ENCODE measurements at regions not wholly inside any gene's neighbourhood (a gene's known extent, or its start where the extent isn't known, plus 50 kb on each side); places are given as distances from the start of the nearest gene placed in this dataset.
A peak's percentile ranks its signal among the peaks of the same experiment; 100 is the strongest.
"Not testable (repeated sequence)": the region's sequence is repeated elsewhere in the genome, so short reads cannot be mapped to it uniquely, and the experiment has no call there.

DNA sequence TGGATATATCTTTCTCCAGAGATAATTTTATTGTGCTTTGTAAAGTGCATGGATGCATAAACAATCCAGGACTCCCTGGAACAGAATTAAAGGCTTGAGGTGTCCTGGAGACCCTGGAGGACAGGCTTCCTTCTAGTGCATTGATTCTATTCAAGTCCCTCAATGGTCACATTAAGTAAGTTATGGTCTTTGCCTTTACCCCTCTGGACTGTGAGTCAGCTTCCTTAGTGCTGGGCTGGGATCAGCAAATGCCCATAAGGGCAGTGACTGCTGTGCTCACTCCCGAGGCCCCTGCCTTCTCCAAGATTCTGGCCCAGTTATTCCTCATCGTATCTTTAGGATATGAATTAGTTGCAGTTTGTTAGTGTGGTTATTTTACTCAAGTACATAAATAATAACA lies 178.7 kb upstream of the PRSS58 start:
- no peak for DNase-seq

DNA sequence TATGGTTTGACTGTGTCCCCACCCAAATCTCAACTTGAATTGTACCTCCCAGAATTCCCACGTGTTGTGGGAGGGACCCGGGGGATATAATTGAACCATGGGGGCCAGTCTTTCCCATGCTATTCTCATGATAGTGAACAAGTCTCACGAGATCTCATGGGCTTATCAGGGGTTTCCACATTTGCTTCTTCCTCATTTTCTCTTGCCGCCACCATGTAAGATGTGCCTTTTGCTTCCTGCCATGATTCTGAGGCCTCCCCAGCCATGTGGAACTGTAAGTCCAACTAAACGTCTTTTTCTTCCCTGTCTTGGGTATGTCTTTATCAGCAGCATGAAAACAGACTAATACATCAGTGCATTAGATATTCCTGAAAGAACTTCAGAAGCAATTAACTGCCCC lies 177.7 kb upstream of the PRSS58 start:
- DNase-seq: not testable (repeated sequence)

DNA sequence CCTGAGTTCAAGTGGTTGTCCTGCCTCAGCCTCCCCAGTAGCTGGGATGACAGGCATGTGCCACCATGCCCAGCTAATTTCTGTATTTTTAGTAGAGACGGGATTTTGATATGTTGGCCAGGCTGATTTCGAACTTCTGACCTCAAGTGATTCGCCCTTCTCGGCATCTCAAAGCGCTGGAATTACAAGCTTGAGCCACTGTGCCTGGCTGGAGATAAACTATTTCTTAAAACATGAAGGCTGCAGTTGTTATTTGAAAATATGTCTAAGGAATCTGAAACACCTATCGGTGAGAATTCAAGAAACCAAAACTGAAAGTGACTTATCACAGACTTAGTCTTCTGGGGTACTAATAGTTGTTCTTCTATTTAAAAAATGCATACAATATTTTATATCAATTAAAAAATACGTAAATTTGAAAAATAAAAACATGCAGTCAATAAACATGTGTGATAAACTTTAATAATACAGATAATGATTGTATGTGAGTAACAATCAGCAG lies 176.9 kb upstream of the PRSS58 start:
- DNase-seq: no peak

DNA sequence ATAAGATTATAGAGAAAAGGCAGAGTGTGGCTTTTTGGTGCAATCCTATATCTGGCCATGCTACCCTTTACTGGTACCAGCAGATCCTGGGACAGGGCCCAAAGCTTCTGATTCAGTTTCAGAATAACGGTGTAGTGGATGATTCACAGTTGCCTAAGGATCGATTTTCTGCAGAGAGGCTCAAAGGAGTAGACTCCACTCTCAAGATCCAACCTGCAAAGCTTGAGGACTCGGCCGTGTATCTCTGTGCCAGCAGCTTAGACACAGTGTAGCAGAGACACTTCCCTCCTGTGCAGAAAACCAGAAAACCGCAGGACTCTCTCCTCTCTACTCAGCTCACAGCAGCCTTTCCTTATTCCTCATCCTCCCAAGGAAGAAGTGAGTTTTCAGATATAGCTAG lies 176.3 kb upstream of the PRSS58 start:
- DNase-seq: not testable (repeated sequence)

DNA sequence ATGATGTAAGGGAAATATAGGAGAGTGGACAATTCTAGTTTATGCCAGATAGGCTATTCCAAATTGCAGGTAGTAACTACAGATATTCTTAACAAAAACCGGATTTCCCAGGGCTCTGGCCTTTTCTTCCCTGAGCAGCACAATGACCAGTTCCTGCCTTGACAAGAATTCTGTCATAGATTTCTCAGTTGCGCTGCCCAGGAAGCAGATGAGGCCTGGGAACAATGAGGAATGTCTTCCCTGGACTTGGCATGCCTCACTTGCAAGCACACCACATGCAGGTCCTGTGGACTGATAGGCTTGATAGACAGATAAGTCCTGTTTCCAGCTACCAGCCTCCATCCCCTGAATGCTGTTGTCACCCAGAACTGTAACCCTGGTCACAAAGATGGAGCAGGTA lies 174.5 kb upstream of the PRSS58 start:
- no peak for DNase-seq

DNA sequence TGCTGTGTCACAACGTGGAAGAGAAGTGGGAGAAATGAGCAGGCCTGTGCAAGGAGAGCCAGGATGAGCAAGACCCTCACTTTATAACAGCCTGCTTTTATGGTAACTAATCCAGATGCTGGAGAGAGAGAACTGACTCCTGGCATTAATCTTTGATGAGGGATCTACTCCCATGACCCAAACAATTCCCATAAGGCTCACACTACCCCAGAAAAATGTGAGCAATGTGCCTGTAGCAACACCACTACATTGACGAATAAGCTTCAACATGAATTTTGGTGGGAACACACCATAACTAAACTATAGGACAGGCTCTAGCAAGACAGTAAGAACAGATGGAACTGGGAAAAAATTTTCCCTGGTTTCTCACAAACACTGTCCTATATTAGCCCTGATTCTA lies 173.6 kb upstream of the PRSS58 start:
- no peak for DNase-seq

DNA sequence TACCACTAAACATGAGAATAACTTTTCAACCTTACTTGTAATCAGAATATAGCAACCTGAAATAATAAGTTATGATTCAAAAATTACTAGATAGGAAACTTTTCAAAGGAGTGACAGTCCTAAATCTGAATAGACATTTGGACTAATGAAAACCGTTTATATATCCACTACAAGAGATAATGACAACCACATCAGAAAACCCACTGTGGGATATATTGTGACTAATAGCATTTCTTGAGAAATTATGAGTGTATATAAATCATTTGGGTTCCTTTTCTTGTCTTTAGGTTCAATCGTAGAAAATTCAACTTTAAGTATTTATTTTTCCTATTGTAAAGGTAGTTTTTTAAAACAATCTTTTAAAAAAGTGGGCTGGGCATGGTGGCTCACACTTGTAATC lies 170.2 kb upstream of the PRSS58 start:
- DNase-seq: no peak

DNA sequence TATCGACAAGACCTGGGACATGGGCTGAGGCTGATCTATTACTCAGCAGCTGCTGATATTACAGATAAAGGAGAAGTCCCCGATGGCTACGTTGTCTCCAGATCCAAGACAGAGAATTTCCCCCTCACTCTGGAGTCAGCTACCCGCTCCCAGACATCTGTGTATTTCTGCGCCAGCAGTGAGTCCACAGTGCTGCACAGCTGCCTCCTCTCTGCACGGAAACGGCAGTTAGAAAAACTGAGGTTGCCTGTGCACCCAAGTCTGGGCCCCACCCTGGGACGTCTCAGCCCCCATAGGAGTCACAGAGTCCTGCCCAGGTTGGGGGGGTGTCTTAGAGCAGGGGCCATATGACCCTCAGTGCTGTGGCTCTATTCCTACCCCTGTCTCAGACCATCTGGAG lies 167.4 kb upstream of the PRSS58 start:
- DNase-seq: no peak

DNA sequence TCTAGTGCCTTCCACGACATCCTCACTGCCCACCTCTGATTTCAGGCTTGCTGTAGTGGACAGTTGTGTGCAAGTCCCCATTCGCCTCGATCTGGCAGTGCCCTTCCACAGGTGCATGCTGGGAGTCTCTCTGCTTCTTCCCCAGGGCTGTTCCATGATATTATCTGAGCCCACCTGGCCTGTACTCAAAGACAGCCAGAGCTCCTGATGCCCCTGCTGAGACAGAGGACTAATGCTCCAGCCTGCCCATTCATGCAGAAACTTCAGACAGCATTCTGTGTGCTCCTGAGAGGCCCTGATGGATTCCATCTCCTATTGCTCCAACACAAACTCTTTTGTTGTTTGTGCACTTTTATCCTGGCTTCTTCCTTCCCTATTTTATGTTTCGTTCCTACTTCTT lies 164.8 kb upstream of the PRSS58 start:
- no peak for DNase-seq

DNA sequence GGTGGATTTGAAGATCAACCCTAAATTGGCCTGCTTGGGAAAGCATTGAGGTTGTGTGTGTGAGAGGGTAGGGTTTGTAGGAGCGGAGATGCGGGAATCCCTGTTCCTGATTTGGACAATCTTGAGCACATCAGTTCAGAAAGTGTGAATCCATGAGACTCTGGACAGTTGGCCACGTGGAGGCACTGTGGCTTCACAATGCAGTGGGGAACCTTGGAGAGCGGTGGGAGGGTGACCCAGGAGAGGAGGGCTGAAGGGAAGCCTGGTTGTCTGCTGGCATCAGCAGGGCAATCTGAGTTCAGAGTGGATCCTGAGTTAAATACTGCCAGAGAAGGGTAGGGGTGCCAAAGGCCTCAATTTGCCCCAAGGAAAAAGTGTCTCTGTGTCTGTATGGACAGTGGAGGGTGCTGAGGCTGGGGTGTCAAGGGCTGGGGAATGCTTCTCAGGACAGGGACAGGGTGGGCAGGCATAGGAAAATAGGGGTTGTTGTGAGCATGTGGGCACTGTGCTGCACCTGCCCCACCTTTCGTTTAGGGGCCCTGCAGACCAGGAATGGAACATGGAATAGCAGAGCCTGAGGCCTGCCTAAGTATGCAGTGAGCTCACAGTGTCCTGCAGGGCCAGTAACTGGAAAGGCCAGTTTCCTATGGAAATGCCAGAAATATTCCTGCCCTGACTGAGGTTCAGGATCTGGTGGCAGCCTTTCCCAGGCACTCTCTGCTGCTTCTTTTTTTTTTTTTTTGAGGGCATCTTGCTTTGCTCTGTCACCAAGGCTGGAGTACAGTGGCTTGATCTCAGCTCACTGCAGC lies 162.9 kb upstream of the PRSS58 start:
- DNase-seq: no peak

DNA sequence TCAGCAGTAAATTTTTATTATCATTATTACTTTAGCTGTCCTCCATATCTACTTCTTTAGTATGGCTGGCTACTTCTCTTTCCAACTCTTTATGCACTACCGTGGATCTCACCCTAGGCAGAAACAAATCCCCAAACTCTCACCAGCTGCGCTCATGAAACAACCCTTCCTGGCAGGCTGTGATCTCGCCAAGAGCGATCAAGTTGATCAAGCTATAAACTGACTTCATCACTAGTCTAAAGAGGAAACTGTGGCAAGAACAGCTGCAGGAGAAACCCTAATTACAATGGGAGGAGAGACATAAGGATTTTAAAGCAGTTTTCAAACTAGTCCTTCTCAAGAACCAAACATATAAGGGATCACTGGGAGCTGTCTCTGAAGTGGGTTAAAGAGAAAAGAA lies 160.5 kb upstream of the PRSS58 start:
- DNase-seq: no peak

DNA sequence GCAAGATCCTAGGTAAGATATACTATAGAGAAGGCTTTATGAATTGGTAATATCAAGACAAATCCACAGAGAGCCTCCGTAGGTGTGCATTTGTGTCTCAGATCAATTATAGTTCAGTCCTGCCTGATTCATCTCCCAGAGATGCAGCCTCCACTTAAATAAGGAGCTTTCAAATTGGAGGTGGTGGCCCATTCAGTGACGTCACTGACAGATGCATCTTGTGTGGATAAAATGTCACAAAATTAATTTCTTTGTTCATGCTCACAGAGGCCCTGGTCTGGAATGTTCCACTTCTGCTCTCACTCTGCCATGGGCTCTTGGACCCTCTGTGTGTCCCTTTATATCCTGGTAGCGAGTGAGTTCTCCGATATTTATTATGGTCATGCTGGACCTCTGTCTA lies 157.1 kb upstream of the PRSS58 start:
- no peak for DNase-seq

DNA sequence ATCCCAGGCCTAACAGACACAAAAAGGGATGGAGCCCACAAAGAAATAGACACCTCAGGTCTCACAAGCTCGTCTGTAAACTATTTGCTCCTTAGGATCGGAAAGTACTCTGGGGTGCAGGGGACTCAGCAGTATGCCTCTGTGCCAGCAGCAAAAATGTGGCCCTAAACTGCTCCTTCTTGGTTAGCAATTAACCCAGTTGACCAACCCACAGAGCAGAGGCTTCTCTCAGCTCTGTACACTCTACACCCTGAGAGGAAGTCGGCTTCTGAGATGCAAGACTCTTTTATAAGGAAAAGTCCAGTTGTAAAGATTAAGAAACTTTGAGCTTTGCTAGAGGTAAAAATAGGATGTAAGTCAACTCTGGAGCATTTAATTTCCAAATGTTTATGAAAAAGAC lies 156.3 kb upstream of the PRSS58 start:
- DNase-seq: no peak

DNA sequence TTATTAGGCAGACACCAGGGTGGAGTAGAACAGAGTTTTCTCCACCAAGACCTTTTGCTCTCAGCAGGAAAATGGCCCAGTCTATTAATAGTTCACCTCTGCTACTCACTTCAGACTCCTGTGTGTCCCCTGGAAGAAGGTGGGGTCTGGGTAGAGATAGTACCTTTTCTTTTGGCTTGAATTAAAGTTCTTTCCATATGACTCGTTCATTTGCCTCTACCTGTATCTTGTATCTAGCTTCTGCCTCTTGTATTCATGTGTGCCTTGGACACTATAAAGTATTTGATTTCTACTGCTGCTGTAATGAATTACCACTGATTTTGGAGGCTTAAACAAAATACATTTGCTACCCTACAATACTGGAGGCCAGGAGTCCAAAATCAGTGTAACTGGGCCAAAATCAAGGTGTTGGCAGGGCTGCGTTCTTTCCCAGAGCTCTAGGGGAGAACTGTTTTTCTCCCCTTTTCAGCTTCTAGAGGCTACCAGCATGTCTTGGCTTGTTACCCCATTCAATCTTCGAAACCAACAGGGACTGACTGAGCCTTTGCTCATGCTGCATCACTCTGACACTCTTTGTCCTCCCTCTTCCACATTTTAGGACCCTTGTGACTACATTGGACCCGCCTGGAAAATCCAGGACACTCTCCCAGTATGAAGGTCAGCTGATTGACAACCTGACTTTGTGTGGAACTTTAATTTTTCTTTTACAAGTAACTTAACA lies 155.6 kb upstream of the PRSS58 start:
- DNase-seq: no peak

DNA sequence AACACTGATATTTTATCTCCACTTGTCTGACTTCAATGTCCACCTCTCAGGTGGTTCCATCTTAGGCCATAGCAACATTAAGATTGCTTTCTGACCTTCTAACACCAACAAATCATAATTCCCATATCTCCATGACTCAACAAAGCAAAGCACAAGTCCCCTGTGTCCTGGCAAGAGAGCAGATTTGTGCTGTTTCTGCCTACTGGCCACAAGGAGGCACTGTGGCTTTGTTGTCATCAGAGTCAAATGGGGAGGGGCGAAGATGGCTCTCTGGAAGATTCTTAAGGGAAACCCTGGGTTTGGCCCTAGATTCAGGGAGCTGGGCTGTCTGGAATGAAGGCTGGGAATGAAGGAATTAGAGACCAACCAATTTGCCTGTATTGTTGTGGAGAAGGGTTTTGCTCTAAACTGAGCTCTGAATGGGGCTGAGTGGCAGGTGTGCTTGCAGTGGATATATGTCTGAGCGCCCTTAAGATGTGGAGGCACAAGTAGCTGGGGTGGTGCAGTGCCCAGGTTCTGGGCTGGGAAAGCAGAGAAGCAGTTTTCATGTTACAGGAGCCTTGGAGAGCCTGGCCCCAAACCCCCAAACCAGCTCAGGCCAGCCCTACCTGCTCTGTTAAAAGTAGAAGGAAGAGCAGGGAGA lies 154.8 kb upstream of the PRSS58 start:
- DNase-seq: peak; percentile 38 to 56

DNA sequence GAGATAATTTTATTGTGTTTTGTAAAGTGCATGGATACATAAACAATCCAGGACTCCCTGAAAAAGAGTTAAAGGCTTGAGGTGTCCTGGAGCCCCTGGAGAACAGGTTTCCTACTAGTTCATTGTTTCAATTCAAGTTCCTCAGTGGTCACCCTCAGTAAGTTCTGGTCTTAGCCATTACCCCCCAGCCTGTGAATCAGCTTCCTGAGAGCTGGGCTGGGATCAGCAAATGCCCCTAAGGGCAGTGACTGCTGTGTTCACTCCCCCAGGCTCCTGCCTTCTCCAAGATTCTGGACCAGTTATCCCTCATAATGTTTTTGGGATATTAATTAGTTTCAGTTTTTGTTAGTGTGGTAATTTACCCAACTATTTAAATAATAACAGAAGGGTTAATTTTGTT lies 151.6 kb upstream of the PRSS58 start:
- no peak for DNase-seq

DNA sequence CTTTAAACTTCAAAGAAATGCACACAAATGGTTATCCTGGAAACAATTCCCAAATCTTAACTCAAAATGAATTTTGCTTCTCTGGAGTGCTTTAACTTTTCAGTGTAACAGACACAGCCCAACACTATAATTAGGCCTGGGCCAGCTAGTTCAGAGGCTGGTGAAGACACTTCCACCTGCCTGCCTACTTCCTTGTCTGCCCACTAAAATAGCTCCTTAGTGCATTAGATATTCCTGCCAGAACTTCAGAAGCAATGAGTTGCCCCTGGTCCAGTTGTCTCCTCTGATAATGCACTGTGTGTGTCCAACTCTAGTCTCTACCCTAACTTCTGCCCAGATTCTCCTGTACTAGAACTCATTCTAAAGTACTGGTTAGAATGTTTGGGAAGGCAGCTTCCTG lies 150.9 kb upstream of the PRSS58 start:
- no peak for DNase-seq

DNA sequence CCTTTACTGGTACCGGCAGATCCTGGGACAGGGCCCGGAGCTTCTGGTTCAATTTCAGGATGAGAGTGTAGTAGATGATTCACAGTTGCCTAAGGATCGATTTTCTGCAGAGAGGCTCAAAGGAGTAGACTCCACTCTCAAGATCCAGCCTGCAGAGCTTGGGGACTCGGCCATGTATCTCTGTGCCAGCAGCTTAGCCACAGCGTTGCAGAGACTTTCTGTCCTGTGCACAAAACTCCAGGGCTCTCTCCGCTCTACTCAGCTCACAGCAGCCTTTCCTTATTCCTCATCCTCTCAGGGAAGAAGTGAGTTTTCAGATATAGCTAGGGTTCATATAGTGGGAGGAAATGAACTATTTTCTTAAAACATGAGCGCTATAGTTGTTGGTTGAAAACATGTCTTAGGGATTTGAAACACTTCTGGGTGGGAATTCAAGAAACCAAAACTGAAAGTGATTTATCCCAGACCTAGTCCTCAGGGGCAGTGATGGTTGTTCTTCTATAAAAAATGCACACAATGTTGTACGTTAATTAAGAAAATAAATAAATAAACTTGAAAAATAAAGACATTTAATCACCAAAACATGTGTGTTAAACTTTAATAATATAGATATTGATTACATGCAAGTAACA lies 150.2 kb upstream of the PRSS58 start:
- no peak for DNase-seq

DNA sequence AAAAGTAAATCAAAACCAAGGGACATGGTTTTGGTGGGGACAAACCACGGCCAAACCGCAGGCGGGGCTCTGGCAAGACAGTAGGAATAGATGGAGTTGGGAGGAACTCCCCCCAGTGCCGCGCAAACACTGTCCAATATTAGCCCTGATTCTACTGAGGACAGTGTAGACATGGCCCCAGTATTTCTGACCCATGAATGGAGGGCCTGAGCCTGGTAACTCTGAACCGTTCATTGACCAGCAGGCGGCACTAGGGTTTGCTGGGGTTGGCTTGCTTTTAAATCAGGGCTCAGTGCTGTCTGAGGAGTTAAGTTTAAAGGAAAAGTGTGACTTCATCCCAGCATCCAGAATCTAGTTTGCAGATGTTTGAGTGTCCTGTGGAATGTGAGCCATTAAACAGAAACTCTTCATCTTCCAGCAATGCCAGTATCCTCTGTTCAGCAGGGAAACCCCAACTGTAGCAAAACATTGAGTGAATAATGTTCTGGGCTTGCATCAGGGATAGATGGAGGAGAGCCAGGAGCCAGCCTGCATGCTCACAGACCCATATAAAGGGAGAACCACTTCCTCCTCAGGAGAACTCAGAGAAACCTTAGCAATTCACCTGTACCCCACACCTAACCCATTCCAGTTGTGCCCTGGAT lies 147.4 kb upstream of the PRSS58 start:
- DNase-seq: no peak

DNA sequence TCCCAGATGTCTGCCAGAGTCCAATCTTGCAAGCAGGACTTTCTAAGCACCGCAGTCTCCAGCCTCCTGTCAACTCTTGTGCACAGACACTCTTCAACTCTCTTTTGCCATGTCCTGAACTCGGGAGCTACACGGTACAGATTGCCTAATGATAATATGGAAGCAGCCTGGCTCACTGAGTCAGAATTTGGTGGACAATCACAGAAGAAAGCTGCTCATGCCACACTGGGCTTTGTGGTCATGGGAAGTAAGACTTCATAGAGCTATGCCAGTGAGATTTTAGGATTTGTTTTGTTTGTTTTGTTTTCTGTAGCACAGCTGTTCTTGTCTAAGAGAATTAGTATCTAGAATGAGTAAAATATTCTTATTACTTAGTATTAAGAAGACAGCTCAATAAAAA lies 144.1 kb upstream of the PRSS58 start:
- DNase-seq: no peak

DNA sequence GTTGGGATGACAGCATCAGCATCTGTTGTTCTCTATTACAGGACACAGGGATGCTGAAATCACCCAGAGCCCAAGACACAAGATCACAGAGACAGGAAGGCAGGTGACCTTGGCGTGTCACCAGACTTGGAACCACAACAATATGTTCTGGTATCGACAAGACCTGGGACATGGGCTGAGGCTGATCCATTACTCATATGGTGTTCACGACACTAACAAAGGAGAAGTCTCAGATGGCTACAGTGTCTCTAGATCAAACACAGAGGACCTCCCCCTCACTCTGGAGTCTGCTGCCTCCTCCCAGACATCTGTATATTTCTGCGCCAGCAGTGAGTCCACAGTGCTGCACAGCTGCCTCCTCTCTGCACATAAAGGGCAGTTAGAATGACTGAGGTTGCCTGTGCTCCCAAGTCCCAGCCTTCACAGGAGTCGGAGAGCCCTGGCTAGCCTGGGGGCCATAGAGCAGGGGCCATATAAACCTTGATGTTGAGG lies 142.2 kb upstream of the PRSS58 start:
- DNase-seq: no peak

DNA sequence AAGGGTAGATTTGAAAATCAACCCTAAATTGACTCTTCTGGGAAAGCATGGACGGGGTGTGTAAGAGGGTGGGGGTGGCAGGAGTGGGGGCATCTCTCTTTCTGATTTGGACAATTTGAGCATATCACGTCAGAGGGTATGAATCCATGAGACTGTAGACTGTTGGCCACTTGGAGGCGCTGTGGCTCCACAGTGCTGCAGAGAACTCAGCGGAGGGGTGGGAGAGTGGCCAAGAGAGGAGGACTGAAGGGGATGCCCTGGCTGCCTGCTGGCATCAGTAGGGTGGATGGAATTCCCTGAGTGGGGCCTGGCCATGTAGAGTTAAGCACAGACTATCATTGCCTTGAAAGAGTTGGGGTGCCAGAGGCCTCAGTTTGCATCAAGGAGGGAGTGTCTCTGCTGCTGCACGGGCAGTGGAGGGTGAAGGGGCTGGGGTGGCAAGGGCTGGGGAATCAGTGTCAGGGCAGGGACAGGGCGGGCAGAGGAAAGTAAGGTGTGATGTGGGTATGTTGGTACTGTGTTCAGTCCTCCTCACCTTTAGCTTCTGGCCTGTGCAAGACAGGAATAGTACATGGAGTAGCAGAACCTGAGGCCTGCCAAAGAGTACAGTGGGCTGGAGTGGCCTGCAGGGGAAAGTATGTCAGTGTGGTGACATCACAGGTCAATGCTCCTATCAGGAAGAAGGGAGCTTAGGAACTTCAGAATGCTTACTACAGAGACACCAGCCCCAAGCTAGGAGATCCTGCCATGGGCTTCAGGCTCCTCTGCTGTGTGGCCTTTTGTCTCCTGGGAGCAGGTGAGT lies 133.5 kb upstream of the PRSS58 start:
- peak; percentile 15 to 48 for DNase-seq

Measured in CD4-positive, alpha-beta T cell treated with Interferon alpha-2 for 1 hour (primary cell).